ENCODE measurements at regions not wholly inside any gene's neighbourhood (a gene's known extent, or its start where the extent isn't known, plus 50 kb on each side); places are given as distances from the start of the nearest gene placed in this dataset.

DNA sequence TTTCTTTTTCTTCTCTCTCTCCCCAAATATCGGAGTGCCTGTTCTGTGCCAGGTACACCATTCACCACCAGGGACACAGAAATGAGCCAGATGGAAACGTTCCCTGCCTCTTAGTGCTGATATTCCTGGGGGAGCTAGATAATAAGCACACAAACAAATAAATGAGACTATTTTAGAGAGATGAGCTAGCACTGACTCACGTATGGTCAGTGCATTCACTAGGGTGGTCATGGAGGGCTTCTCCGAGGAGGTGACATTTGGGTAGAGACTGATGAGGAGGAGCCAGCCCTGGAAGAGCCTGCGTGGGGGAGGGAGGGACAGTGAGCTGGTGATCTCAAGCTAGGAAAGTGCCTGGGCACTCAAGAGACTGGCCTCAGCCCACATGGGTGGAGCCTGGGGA lies 252.3 kb upstream of the KCNG1 start:
- TF ChIP-seq POLR2A (IDR thresholded peaks at IDR 0.05; ENCODE audit: low read depth, low read length): no peak
- no peak for TF ChIP-seq POLR2AphosphoS5 (IDR thresholded peaks at IDR 0.05; ENCODE audit: low read depth, low read length)
- no peak for TF ChIP-seq POU2F2 (IDR thresholded peaks at IDR 0.05; ENCODE audit: low read depth, low read length)
- TF ChIP-seq SPI1 (IDR thresholded peaks at IDR 0.05; ENCODE audit: low read depth, low read length): no peak
- TF ChIP-seq TAF1 (IDR thresholded peaks at IDR 0.05; ENCODE audit: low read depth, low read length): no peak
- no peak for TF ChIP-seq PAX5 (IDR thresholded peaks at IDR 0.05; ENCODE audit: insufficient read depth, low read length, severe bottlenecking)
